Adipocyte (in vitro differentiated cells): ENCODE measurements at regions not wholly inside any gene's neighbourhood (a gene's known extent, or its start where the extent isn't known, plus 50 kb on each side); places are given as distances from the start of the nearest gene placed in this dataset.
"Not testable (repeated sequence)": the region's sequence is repeated elsewhere in the genome, so short reads cannot be mapped to it uniquely, and the experiment has no call there.

Experiments used
- DNase-seq: peaks from one replicate; pipeline ENCODE4 v3.0.0-alpha.2; 2015; ENCODE audit warnings: low read depth
- H3K27me3 ChIP-seq: replicated peaks from 2 replicates; pipeline ENCODE4 v1.7.0; 2013; ENCODE audit warnings: mild to moderate bottlenecking, low read length, moderate library complexity; ENCODE audit not compliant: control insufficient read depth, insufficient read depth
- H3K36me3 ChIP-seq: 2 replicates; pipeline ENCODE4 v1.7.0; 2013; ENCODE audit warnings: low read length, mild to moderate bottlenecking, moderate library complexity; ENCODE audit not compliant: control insufficient read depth, insufficient read depth, severe bottlenecking
- H3K4me1 ChIP-seq: 2 replicates; pipeline ENCODE4 v1.7.0; 2013; ENCODE audit warnings: mild to moderate bottlenecking, low read length, moderate library complexity; ENCODE audit not compliant: control insufficient read depth, insufficient read depth
- H3K4me3 ChIP-seq: 2 replicates; pipeline ENCODE4 v1.7.0; 2013; ENCODE audit warnings: mild to moderate bottlenecking, low read length, moderate library complexity
- H3K9ac ChIP-seq: 2 replicates; pipeline ENCODE4 v1.7.0; 2013; ENCODE audit warnings: mild to moderate bottlenecking, low read length, moderate library complexity
- H3K9me3 ChIP-seq: 2 replicates; pipeline ENCODE4 v1.7.0; 2013; ENCODE audit warnings: mild to moderate bottlenecking, low read length, moderate library complexity; ENCODE audit not compliant: control insufficient read depth

DNA sequence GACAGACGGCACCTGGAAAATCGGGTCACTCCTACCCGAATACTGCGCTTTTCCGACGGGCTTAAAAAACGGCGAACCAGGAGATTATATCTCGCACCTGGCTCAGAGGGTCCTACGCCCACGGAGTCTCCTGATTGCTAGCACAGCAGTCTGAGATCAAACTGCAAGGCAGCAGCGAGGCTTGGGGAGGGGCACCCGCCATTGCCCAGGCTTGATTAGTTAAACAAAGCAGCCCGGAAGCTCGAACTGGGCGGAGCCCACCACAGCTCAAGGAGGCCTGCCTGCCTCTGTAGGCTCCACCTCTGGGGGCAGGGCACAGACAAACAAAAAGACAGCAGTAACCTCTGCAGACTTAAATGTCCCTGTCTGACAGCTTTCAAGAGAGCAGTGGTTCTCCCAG lies 197.5 kb upstream of the FAT3 start:
- DNase-seq, H3K9ac ChIP-seq, H3K9me3 ChIP-seq, H3K36me3 ChIP-seq, H3K4me3 ChIP-seq, H3K27me3 ChIP-seq, H3K4me1 ChIP-seq: not testable (repeated sequence)

DNA sequence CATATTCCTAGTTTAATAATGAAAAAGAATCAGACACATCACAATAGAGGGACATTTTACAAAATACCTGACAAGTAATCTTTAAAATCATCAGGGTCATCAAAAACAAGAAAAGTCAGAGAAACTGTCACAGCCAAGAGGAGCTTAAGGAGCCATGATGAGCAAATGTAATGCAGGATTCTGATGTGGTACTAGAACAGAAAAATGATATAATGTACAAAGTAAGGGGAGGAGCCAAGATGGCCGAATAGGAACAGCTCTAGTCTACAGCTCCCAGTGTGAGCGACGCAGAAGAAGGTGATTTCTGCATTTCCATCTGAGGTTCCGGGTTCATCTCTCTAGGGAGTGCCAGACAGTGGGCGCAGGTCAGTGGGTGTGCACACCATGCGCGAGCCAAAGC lies 198.0 kb upstream of the FAT3 start:
- Histone ChIP-seq H3K9me3 (no peaks in the 10 kb centered on the region), H3K27me3 (no peaks in the 10 kb centered on the region), H3K36me3 (no peaks in the 10 kb centered on the region), H3K9ac (no peak overlapping the region), H3K4me3 (no peak overlapping the region), H3K4me1 (no peaks in the 10 kb centered on the region)
- DNase-seq = no peak

DNA sequence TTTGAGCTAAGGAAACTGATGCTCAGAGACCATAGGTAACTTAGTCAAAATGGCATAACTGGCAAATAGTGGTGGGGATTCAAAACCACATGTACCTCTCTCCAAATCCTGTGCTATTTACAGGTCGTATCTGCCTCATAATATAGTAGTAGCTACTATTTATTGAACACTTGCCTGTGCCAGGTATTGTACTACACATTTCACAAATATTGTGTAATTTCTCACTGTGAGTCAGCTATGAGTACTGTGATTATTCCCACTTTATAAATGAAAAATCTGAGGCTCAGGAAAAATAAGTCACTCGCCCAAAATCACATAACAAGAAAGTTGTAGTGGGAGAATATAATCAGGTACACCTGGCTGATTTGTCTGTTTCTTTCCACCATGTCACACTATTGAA lies 199.8 kb upstream of the FAT3 start:
- Histone ChIP-seq H3K27me3 (no peaks in the 10 kb centered on the region), H3K9me3 (no peaks in the 10 kb centered on the region), H3K36me3 (no peaks in the 10 kb centered on the region), H3K9ac (no peak overlapping the region), H3K4me3 (no peak overlapping the region), H3K4me1 (no peaks in the 10 kb centered on the region)
- no peak for DNase-seq

DNA sequence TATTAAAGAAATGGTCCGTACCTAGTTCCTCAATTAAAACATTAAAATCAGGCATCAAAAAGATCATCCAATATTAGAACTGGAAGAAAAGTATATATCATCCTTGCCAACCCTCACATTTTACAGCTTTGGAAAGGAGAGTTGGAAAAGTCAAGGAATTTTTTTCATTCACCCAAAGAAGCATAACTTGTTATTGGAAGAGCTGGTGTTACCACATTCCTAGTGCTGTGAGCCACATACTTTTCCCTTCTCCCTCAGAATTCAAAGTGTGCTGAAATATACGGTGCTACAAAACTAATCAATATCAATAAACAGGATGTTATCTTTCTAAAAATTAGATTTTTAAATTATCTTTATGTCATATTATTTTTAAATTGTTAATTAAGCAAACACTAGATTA lies 202.1 kb upstream of the FAT3 start:
- Histone ChIP-seq H3K9ac (no peak overlapping the region), H3K4me3 (no peak overlapping the region), H3K27me3 (peaks cover 3% of the 10 kb centered on the region), H3K36me3 (no peaks in the 10 kb centered on the region), H3K9me3 (no peaks in the 10 kb centered on the region), H3K4me1 (no peaks in the 10 kb centered on the region)
- DNase-seq = no peak

DNA sequence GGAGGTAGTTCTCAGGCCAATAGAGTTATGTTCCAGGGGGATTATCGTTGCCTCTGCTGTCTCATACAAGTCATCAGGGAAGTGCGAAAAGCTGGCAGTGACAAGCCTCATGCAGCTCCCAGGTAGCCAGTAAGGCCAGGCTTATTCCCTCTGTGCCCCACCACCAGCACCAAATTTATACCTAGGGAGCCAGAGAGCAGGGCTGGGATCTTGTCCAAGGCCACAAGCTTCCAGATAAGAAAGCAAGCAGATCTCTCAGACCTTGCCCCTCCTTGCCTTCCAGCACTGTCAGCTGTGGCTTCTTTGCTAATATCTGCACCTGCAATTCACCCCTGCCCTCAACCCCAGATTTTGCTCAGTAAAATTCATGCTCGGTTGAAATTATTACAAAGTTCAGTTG lies 206.3 kb upstream of the FAT3 start:
- Histone ChIP-seq H3K27me3 (peaks cover 3% of the 10 kb centered on the region), H3K9me3 (peaks cover 23% of the 10 kb centered on the region), H3K9ac (no peak overlapping the region), H3K4me3 (no peak overlapping the region), H3K4me1 (no peaks in the 10 kb centered on the region), H3K36me3 (no peaks in the 10 kb centered on the region)
- DNase-seq = no peak

DNA sequence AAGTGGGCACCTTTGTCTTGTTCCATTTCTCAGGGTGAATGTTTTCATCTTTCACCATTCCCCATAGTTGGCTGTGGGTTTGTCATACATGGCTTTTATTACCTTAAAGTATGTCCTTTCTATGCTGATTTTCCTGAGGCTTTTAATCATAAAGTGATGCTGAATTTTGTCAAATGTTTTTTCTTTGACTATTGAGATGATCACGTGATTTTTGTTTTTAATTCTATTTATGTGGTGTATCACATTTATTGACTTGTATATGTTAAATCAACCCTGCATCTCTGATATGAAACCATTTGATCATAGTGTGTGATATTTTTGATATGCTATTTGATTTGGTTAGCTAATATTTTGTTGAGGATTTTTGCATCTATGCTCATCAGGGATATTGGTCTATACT lies 216.4 kb upstream of the FAT3 start:
- Histone ChIP-seq H3K9ac (no peak overlapping the region), H3K27me3 (no peaks in the 10 kb centered on the region), H3K4me1 (no peaks in the 10 kb centered on the region), H3K36me3 (no peaks in the 10 kb centered on the region), H3K9me3 (no peaks in the 10 kb centered on the region), H3K4me3 (no peak overlapping the region)
- no peak for DNase-seq

DNA sequence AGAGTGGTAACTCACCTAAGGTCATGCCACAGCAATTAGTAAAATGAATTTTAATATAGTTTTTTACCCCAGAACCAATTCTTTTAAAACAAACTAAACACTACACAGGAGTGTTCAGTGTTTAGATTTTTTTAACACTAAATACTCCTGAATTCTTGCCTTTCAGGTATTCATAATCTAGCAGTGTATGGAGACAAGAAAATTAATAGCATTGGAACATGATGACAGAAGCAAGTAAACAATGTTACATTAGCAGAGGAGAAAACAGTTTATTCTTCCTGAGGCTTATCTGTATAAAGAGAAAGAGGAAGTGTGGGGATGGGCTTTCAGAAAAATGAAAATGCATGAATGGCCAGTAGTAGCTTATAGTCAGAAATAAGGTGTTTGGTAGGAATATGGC lies 222.1 kb upstream of the FAT3 start:
- H3K36me3 ChIP-seq = no peaks in the 10 kb centered on the region

DNA sequence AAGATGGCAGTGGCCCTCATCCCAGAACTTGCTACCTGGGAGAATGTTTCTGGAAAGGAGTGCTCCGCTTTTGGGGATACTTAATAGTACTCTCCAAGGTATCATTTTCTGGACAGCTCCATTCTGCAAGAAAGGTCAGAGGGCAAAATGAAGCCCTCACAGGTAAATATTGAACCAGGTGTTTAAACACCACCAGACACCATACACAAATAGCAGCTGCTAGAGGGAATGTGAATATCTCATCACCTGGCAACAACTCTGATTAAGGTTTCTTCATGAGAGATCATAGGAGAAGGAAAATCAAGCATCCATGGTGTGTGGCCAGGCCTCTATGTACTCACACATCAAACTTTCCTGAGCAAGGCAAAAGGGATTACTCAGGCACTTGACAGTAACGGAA lies 226.1 kb upstream of the FAT3 start:
- Histone ChIP-seq H3K4me1 (no peaks in the 10 kb centered on the region), H3K36me3 (no peaks in the 10 kb centered on the region), H3K27me3 (no peaks in the 10 kb centered on the region), H3K9ac (no peak overlapping the region), H3K4me3 (no peak overlapping the region), H3K9me3 (no peaks in the 10 kb centered on the region)
- no peak for DNase-seq

More for the DNA sequence above, 222.1 kb upstream of the FAT3 start:
- Histone ChIP-seq H3K27me3 (no peaks in the 10 kb centered on the region), H3K4me3 (no peak overlapping the region), H3K4me1 (no peaks in the 10 kb centered on the region), H3K9ac (no peak overlapping the region), H3K9me3 (no peaks in the 10 kb centered on the region)
- DNase-seq = no peak

DNA sequence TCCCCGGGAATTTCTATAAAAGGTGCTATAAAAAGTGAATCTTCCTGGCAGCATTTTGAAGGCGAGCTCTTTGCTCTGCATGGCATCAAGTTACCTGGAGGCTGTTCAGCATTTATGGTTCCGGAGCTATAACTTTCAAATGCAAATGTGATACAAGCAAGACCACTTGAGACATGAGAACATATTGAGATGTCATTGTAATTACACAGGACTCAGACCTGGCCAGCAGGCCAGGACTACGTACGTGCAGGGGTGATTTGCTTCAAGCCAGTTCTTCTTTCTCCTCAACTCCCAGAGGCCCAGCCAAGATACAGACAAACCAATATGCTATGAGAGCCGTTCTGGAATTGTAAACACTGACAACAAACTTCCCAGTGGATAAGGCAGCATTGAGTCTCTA lies 227.4 kb upstream of the FAT3 start:
- H3K4me3 ChIP-seq = no peak overlapping the region
- DNase-seq = no peak
- H3K9ac ChIP-seq = no peak overlapping the region
- H3K9me3 ChIP-seq = no peaks in the 10 kb centered on the region
- no peaks in the 10 kb centered on the region for H3K36me3 ChIP-seq
- no peaks in the 10 kb centered on the region for H3K27me3 ChIP-seq
- H3K4me1 ChIP-seq = no peaks in the 10 kb centered on the region

DNA sequence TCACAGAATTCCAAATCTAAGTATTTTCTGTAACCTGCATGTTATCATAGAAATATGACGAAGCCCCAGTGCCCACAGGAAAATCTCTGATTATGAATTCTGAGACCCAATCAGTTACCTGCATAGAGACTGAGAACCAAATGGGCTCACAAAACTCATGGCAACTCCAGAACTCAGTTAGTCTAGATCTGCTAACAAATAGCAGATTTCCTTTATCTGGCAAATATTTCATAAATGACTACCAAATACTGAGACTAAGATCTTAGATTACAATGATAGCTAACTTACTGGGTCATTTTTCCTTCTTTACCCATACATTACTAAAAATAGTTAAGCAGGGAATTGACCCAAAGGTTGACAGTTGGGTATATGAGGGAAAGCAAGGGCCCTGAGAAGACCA lies 228.1 kb upstream of the FAT3 start:
- Histone ChIP-seq H3K27me3 (no peaks in the 10 kb centered on the region), H3K4me3 (no peak overlapping the region), H3K36me3 (no peaks in the 10 kb centered on the region), H3K9me3 (no peaks in the 10 kb centered on the region), H3K4me1 (no peaks in the 10 kb centered on the region), H3K9ac (no peak overlapping the region)
- DNase-seq = no peak

DNA sequence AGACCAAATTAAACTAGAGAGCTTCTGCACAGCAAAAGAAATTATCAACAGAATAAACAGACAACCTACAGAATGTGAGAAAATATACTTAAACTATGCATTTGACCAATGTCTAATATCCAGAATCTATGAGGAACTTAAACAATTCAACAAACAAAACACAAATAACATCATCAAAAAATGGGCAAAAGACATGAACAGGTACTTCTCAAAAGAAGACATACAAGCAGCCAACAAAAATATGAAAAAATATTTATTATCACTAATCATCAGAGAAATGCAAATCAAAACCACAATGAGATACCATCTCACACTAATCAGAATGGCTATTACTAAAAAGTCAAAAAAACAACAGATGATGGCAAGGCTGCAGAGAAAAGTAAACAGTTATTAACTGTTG lies 236.2 kb upstream of the FAT3 start:
- H3K27me3 ChIP-seq, H3K9me3 ChIP-seq, H3K4me3 ChIP-seq, H3K4me1 ChIP-seq, H3K36me3 ChIP-seq, DNase-seq, H3K9ac ChIP-seq: not testable (repeated sequence)

DNA sequence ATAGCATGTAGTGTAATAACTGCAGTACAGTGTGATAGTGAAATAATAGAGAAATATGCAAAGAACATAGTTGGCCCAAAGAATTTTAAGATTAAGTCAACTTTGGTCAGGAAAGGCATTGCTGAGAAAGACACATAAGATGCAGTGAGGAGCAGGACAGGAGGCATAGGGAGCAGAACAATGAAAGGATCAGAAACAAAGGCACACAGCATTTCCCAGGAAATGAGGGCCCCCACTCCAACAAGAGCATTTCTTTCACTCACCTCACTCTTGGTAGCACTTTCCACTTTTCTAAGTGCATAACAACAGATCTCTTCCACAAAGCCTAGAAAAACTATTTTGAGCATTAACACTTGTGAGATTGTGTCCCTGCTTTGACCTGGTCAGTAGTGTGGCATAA lies 238.4 kb upstream of the FAT3 start:
- H3K27me3 ChIP-seq = no peaks in the 10 kb centered on the region
- peaks cover 19% of the 10 kb centered on the region for H3K4me1 ChIP-seq
- no peaks in the 10 kb centered on the region for H3K36me3 ChIP-seq
- DNase-seq = no peak
- H3K9me3 ChIP-seq = peaks cover 5% of the 10 kb centered on the region
- no peak overlapping the region for H3K4me3 ChIP-seq
- no peak overlapping the region for H3K9ac ChIP-seq
